ENCODE measurements at regions not wholly inside any gene's neighbourhood (a gene's known extent, or its start where the extent isn't known, plus 50 kb on each side); places are given as distances from the start of the nearest gene placed in this dataset.

- H3K79me2 ChIP-seq (ENCODE audit: low read depth), result no peaks in the 10 kb centered on the region
- Mint-ChIP-seq H3K9me3 (peaks cover 2% of the 10 kb centered on the region), H3K27me3 (ENCODE audit: insufficient read depth, low read depth) (no peaks in the 10 kb centered on the region), H3K27ac (no peak overlapping the region), H3K36me3 (no peaks in the 10 kb centered on the region), H3K4me1 (peaks cover 16% of the 10 kb centered on the region), H3K4me3 (no peak overlapping the region)
- no peak overlapping the region for H3K9ac ChIP-seq
- no peak overlapping the region for H3K4me3 ChIP-seq
- no peak overlapping the region for H2AFZ ChIP-seq (replicated peaks)
- no peaks in the 10 kb centered on the region for H3K27me3 ChIP-seq
- no peaks in the 10 kb centered on the region for H3F3A ChIP-seq (ENCODE audit: low read depth)
- no peaks in the 10 kb centered on the region for H3K9me3 ChIP-seq (ENCODE audit: low read depth)
- no peak for DNase-seq (ENCODE audit: low spot score)
- H4K20me1 ChIP-seq (ENCODE audit: low read depth), result no peaks in the 10 kb centered on the region
- no peak for TF ChIP-seq CTCF (IDR thresholded peaks at IDR 0.05)
- TF ChIP-seq EZH2phosphoT487 (IDR thresholded peaks at IDR 0.05), result no peak
- no peak for TF ChIP-seq EZH2 (IDR thresholded peaks at IDR 0.05)
- no peak overlapping the region for H3K27ac ChIP-seq
- no peak overlapping the region for H3K4me2 ChIP-seq
- peaks cover 12% of the 10 kb centered on the region for H3K4me1 ChIP-seq
- no peaks in the 10 kb centered on the region for H3K36me3 ChIP-seq
Measured at GRCh38 chr18:41660654-41661053, 294.4 kb upstream of the PIK3C3 start.

- DNase-seq (ENCODE audit: low spot score), result peak; percentile 15
- H3K36me3 ChIP-seq, result no peaks in the 10 kb centered on the region
- no peak overlapping the region for H2AFZ ChIP-seq (replicated peaks)
- Mint-ChIP-seq H3K4me1 (peaks cover 16% of the 10 kb centered on the region), H3K4me3 (no peak overlapping the region), H3K27me3 (ENCODE audit: insufficient read depth, low read depth) (no peaks in the 10 kb centered on the region), H3K36me3 (no peaks in the 10 kb centered on the region), H3K27ac (no peak overlapping the region), H3K9me3 (peaks cover 2% of the 10 kb centered on the region)
- H3K9ac ChIP-seq, result no peak overlapping the region
- TF ChIP-seq EZH2phosphoT487 (IDR thresholded peaks at IDR 0.05) (no peak), CTCF (IDR thresholded peaks at IDR 0.05) (no peak), EZH2 (IDR thresholded peaks at IDR 0.05) (no peak)
- H3K9me3 ChIP-seq (ENCODE audit: low read depth), result no peaks in the 10 kb centered on the region
- no peak overlapping the region for H3K4me3 ChIP-seq
- peaks cover 12% of the 10 kb centered on the region for H3K4me1 ChIP-seq
- no peak overlapping the region for H3K27ac ChIP-seq
- no peaks in the 10 kb centered on the region for H4K20me1 ChIP-seq (ENCODE audit: low read depth)
- H3K27me3 ChIP-seq, result no peaks in the 10 kb centered on the region
- H3K79me2 ChIP-seq (ENCODE audit: low read depth), result no peaks in the 10 kb centered on the region
- H3F3A ChIP-seq (ENCODE audit: low read depth), result no peaks in the 10 kb centered on the region
- peak overlapping the region; percentile 16 for H3K4me2 ChIP-seq
Measured at GRCh38 chr18:41659438-41660130, 295.4 kb upstream of the PIK3C3 start.

- H3K4me3 Mint-ChIP-seq, result no peak overlapping the region
- H2AFZ ChIP-seq (replicated peaks), result no peak overlapping the region
- DNase-seq (ENCODE audit: low spot score), result no peak
- H3K4me1 Mint-ChIP-seq, result peaks cover 16% of the 10 kb centered on the region
- H4K20me1 ChIP-seq (ENCODE audit: low read depth), result no peaks in the 10 kb centered on the region
- H3K79me2 ChIP-seq (ENCODE audit: low read depth), result no peaks in the 10 kb centered on the region
- H3K4me3 ChIP-seq, result no peak overlapping the region
- TF ChIP-seq EZH2phosphoT487 (IDR thresholded peaks at IDR 0.05), result no peak
- TF ChIP-seq CTCF (IDR thresholded peaks at IDR 0.05), result no peak
- no peak for TF ChIP-seq EZH2 (IDR thresholded peaks at IDR 0.05)
- peaks cover 12% of the 10 kb centered on the region for H3K4me1 ChIP-seq
- no peak overlapping the region for H3K9ac ChIP-seq
- H3F3A ChIP-seq (ENCODE audit: low read depth), result no peaks in the 10 kb centered on the region
- H3K4me2 ChIP-seq, result no peak overlapping the region
- no peaks in the 10 kb centered on the region for H3K36me3 Mint-ChIP-seq
- H3K27ac ChIP-seq, result no peak overlapping the region
- H3K36me3 ChIP-seq, result no peaks in the 10 kb centered on the region
- H3K9me3 ChIP-seq (ENCODE audit: low read depth), result no peaks in the 10 kb centered on the region
- H3K9me3 Mint-ChIP-seq, result no peaks in the 10 kb centered on the region
- no peak overlapping the region for H3K27ac Mint-ChIP-seq
- H3K27me3 ChIP-seq, result no peaks in the 10 kb centered on the region
- no peaks in the 10 kb centered on the region for H3K27me3 Mint-ChIP-seq (ENCODE audit: insufficient read depth, low read depth)
Measured at GRCh38 chr18:41657189-41657588, 297.8 kb upstream of the PIK3C3 start.
